LNCAP (cell line): ENCODE measurements at regions not wholly inside any gene's neighbourhood (a gene's known extent, or its start where the extent isn't known, plus 50 kb on each side); places are given as distances from the start of the nearest gene placed in this dataset.

Experiments used
- TF ChIP-seq, protein P1 (sequence below): fragments of 450-650 bp; IDR thresholded peaks from 2 replicates; pipeline ENCODE4 v1.5.1; 2017; ENCODE audit warnings: mild to moderate bottlenecking

DNA sequence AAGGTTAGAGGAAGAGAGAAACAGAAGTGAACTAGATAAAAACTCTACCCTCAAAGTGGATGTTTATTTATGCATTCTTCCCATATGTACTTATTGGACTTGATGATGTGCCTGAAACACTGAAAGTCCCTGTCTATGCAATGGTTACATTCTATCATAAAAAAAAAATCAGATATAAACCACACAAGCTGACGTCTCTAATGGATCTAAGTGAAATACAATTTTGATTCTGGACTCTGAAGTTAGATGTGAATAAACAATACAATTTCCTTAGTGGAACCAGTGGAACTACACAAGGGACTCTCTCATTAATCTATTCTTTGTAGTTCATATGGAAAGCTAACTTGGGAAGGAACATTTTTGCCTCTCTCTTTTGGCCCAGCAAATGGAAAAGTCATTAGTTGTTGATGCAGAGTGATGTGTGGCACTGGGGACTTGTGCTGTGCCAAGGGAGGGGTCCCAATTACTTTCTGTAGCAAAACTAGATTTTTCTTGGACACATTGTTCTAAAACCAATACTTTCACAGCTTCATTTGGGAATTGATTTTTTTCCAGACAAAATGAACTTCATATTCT is 376.8 kb downstream of the TRIB2 start:
- TF ChIP-seq, protein P1, sequence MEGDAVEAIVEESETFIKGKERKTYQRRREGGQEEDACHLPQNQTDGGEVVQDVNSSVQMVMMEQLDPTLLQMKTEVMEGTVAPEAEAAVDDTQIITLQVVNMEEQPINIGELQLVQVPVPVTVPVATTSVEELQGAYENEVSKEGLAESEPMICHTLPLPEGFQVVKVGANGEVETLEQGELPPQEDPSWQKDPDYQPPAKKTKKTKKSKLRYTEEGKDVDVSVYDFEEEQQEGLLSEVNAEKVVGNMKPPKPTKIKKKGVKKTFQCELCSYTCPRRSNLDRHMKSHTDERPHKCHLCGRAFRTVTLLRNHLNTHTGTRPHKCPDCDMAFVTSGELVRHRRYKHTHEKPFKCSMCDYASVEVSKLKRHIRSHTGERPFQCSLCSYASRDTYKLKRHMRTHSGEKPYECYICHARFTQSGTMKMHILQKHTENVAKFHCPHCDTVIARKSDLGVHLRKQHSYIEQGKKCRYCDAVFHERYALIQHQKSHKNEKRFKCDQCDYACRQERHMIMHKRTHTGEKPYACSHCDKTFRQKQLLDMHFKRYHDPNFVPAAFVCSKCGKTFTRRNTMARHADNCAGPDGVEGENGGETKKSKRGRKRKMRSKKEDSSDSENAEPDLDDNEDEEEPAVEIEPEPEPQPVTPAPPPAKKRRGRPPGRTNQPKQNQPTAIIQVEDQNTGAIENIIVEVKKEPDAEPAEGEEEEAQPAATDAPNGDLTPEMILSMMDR: no peak

DNA sequence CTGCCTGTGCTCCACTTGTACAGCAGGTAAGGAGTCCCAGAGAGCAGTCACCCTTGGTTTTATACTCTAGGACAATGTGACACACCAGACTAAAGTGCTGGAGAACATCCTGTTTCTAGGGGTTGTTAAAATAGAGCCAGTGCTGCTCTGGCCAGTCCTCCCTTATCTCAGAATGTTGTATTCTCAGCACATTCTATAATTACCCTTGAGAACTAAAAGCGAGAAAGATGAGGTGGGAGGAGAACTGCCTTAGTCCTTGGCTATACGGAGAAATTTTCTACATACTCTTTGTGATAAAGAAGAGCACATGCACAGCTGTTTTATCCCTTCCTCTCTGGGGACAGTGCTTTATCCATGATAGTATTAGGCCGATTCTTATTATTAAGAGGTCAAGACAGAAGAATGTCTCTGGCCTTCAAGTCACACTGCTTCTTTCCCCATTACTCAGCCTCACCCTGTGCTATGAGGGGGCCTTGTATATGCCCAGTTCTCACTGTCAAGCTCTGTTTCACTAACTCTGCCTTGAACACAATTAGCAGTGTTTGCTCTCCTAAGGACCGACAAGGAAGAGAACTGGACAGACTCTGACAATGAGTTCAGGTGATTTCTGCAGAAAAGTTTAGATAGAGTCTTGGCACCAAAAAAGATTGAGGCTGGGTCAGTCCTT is 385.8 kb downstream of the TRIB2 start:
- TF ChIP-seq, protein P1: no peak

DNA sequence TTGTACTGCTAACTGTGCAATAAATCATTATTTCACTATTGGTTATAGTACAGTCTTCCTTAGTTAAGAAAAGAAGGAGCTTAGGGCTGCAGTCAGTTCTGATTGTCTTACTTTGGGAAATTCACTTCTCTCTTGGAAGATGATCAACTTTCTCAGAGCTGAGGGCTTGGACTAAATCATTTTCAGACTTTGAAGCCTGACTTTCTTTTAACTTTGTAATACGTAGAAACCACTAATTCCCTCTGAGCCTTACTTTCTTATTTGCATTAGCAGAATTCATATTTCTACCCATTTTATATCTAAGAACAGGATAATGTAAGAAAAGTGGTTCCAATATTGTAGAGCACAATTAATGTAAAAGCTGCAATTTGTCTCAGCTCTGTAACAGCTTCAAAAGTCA is 386.4 kb downstream of the TRIB2 start:
- TF ChIP-seq, protein P1: no peak

DNA sequence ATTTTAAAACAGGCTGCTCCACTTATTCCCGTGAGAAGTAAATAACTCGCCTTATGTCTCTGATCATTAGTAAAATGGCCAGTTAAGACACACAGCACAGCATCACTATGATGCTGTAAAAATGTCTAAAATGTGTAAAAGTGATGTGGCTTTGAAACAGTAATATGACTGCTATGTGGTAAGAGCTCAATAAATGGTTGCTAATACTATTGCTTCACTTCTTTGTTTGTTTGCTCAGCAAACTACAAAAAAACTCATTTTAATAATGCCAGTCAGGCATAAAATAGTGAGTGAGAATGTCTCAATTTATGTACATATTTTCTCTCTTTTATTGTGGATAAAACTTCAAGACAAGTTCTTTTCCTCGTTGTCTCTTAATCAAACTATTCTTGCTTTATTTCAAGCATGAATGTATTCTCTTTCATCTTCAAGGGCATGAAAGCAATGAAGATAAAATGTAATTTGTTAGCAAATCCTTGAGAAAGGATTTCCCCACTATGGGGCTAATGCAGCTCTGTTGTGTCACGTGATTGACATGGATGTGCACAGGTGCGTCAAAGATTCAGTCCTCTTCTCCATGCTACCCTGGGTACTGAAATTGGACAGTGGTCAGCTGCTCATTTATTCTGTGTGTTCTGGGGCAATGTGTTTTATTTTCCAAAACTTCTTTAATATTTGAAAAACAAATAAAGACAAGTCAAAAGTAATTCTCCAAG is 387.2 kb downstream of the TRIB2 start:
- TF ChIP-seq, protein P1: no peak

DNA sequence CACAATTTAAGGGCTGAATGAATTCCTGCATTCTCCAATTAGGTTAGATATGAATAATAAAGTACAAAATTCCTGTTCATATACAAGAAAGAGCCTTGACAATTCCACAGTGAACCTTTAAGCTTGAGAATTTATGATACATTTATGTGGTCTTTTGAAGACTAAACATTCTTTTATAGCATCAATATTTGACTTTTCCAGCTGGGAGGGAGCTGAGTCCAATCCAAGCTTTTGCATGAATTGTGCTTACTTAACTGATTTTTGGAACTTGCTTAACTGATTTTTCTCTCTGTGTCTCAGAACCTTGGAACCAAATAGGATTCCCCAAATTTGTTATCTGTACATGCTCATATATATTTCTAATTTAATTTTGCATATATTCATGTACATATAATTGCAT is 388.0 kb downstream of the TRIB2 start:
- TF ChIP-seq, protein P1: no peak

DNA sequence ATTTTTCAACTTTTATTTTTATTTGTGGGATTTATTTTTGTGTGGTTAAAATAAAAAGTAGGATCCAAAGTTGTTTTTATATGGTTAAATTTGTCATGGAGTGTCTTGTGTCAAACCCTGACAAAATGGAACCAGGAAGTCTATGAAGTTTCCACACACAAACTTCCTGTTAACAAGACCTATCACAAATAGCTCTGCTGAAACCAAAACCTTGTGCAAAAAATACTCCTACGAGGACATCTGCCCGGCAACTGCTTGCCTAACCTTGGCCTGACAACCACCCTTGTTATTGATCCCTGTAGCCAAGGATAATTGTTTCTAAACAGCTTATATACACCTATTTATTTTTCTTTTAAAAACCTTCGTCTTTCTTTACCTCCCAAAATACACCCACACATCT is 389.6 kb downstream of the TRIB2 start:
- TF ChIP-seq, protein P1: no peak

DNA sequence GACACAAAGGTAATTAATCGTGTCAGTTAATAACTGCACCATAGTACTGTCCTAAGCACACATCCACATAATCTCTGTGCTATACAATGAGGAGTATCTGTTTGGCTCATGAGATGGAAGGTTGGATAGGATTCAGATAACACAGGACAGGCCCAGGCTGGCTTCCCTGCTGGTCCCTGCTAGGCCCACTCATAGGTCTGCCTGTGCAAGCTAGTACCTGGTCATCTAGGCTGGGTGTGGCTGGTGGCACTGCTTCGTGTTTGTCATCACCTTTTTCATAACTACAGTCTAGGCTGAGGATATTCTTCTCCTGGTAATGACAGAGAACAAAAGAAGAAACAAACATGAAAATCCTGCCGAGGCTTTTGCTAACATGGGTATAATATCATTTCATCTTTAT is 392.8 kb downstream of the TRIB2 start:
- TF ChIP-seq, protein P1: no peak
